ENCODE measurements at regions not wholly inside any gene's neighbourhood (a gene's known extent, or its start where the extent isn't known, plus 50 kb on each side); places are given as distances from the start of the nearest gene placed in this dataset.

DNA sequence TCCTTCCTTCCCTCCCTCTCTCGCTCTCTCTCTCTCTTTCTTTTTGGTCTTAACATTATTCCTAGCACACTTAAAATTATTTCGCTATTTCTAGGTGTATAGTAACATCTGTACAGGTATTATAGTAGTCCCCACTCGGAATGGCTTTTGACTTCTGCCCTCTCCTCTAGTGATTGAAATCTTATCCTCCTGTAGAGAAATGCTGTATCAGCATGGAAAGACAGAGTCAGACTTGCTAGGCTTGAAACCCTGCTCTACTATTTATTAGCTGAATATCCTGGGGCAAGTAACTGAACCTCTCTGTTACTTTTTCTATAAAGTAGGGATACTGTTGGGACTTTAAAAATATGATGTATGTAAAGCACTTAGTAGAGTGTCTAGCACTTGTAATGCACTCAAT lies 681.9 kb upstream of the C9orf72 start:
- TF ChIP-seq, protein P1, sequence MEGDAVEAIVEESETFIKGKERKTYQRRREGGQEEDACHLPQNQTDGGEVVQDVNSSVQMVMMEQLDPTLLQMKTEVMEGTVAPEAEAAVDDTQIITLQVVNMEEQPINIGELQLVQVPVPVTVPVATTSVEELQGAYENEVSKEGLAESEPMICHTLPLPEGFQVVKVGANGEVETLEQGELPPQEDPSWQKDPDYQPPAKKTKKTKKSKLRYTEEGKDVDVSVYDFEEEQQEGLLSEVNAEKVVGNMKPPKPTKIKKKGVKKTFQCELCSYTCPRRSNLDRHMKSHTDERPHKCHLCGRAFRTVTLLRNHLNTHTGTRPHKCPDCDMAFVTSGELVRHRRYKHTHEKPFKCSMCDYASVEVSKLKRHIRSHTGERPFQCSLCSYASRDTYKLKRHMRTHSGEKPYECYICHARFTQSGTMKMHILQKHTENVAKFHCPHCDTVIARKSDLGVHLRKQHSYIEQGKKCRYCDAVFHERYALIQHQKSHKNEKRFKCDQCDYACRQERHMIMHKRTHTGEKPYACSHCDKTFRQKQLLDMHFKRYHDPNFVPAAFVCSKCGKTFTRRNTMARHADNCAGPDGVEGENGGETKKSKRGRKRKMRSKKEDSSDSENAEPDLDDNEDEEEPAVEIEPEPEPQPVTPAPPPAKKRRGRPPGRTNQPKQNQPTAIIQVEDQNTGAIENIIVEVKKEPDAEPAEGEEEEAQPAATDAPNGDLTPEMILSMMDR (IDR thresholded peaks at IDR 0.05) = no peak
- WGBS, 2 donors = 66 to 71% methylated on average over 3 of the region's 3 CpGs
- ATAC-seq (no peak), DNase-seq (no peak)
- H3K36me3 ChIP-seq = no peaks in the 10 kb centered on the region
- no peak overlapping the region for H3K4me3 ChIP-seq
- H3K9me3 ChIP-seq = no peaks in the 10 kb centered on the region
- intact Hi-C loops (cut with DNase I) = no loop called here
- H3K27ac ChIP-seq = no peak overlapping the region
- H3K4me1 ChIP-seq = no peaks in the 10 kb centered on the region
- H3K27me3 ChIP-seq = no peaks in the 10 kb centered on the region

DNA sequence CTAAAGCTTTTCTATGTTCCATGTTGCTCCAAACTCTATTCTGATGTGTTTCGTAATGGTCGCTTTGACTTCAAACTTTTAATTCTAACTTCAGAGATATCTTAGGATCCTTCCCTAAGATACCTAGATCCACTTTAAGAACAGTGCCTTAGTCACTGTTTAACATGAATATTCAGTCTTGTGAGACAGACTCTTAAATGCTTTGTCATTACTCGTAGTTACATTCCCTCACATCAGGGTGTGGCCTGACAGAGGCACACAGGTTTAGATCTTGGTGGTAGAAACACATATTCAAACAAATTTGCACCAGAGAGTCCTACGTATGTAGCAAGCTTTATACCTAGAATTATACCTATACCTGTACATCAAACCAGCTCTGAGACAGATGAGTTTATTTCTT lies 687.0 kb upstream of the C9orf72 start:
- DNase-seq (no peak), ATAC-seq (no peak)
- intact Hi-C loops (cut with DNase I) = no loop called here
- TF ChIP-seq, protein P1 (IDR thresholded peaks at IDR 0.05) = no peak
- Histone ChIP-seq H3K36me3 (no peaks in the 10 kb centered on the region), H3K4me3 (no peak overlapping the region), H3K4me1 (no peaks in the 10 kb centered on the region), H3K9me3 (peaks cover 0 to 2% (median 0%) of the 10 kb centered on the region in 11 donors), H3K27me3 (no peaks in the 10 kb centered on the region), H3K27ac (no peak overlapping the region)
- WGBS, 2 donors = 86 to 87% methylated on average over 4 of the region's 4 CpGs

DNA sequence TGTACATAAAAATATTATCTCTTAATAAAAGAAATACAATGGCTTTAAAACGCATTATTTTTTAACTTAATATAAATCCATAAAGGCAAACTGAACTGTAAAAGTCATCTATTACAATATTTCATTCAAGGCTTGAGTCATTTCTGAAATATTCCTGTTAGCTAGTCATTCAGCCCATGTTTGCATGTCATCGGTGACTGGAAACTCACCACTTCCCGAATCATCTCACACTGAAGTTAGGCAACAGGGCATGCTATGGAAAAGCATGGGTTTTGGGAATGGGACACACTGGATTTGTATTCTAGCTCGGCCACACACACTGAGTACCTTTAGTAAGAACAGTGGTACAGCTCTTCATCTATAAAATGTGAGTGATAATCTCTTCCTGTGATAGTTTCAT lies 691.1 kb upstream of the C9orf72 start:
- no peak overlapping the region for H3K27ac ChIP-seq
- no peaks in the 10 kb centered on the region for H3K36me3 ChIP-seq
- intact Hi-C loops (cut with DNase I) = no loop called here
- H3K9me3 ChIP-seq = peaks cover 0 to 9% (median 0%) of the 10 kb centered on the region in 11 donors
- TF ChIP-seq, protein P1 (IDR thresholded peaks at IDR 0.05) = no peak
- no peaks in the 10 kb centered on the region for H3K4me1 ChIP-seq
- H3K27me3 ChIP-seq = no peaks in the 10 kb centered on the region
- no peak overlapping the region for H3K4me3 ChIP-seq
- ATAC-seq = no peak
- 80 to 83% methylated on average over 4 of the region's 4 CpGs for WGBS, 2 donors
- no peak for DNase-seq

DNA sequence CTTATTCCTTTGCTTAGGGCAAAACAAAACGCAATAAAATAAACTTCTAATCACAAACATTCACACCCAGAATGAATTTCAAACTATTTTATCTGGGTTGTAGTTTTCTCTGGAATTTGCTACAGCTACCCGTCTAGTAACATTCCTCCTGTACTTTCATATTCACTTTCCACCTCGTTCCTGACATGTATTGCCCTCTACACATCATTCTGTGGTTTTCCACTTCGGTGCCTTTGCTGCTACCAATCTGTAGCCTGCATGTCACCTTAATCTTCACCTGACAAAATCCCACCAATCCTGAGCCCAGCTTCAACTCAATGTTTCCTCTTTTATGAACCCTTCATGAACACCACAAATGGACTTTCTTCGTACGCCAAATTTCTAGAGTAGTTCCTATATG lies 694.1 kb upstream of the C9orf72 start:
- no peaks in the 10 kb centered on the region for H3K27me3 ChIP-seq
- no peaks in the 10 kb centered on the region for H3K4me1 ChIP-seq
- TF ChIP-seq, protein P1 (IDR thresholded peaks at IDR 0.05) = no peak
- no peaks in the 10 kb centered on the region for H3K36me3 ChIP-seq
- H3K4me3 ChIP-seq = no peak overlapping the region
- WGBS, 2 donors = 71 to 77% methylated on average over 6 of the region's 6 CpGs
- intact Hi-C loops (cut with DNase I) = no loop called here
- no peak overlapping the region for H3K27ac ChIP-seq
- H3K9me3 ChIP-seq = peaks cover 0 to 17% (median 0%) of the 10 kb centered on the region in 11 donors
- ATAC-seq (no peak), DNase-seq (no peak)

DNA sequence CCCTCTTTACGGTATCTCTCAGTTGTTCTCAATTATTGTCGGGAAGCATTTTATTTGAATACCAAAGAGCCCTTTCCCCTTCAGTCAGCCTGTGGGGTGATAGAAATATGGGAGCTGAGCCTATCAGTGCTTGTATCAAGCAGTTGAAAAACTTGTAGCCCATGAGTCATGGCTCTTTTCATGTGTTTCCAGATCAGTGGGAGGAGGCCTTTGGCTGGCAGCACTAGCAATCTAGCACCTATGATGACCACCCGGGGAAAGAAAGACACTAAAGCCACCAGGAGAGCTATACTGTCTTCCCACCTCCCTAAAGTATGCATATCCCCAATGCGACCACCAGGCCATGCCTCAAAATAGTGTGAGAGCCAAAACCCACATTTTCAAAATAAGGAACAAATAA lies 696.9 kb upstream of the C9orf72 start:
- TF ChIP-seq, protein P1 (IDR thresholded peaks at IDR 0.05) = no peak
- Histone ChIP-seq H3K4me1 (no peaks in the 10 kb centered on the region), H3K36me3 (no peaks in the 10 kb centered on the region), H3K27me3 (no peaks in the 10 kb centered on the region), H3K4me3 (no peak overlapping the region), H3K27ac (no peak overlapping the region), H3K9me3 (peaks cover 0 to 20% (median 0%) of the 10 kb centered on the region in 11 donors)
- 74 to 77% methylated on average over 4 of the region's 4 CpGs for WGBS, 2 donors
- intact Hi-C loops (cut with DNase I) = no loop called here
- DNase-seq (no peak), ATAC-seq (no peak)
